Prostate gland (tissue), 2 donors: ENCODE measurements at regions not wholly inside any gene's neighbourhood (a gene's known extent, or its start where the extent isn't known, plus 50 kb on each side); places are given as distances from the start of the nearest gene placed in this dataset.

Experiments
- CTCF ChIP-seq, 4 experiments: fragments of 200-600 bp in 2 of 4; fragments of 450-650 bp in 2 of 4; sonication (generic) in 2 of 4; IDR thresholded peaks; 1 replicate in 3 of 4; 2 replicates in 1 of 4; pipeline ENCODE4 v1.5.1; 2016 to 2019; ENCODE audit warnings: antibody characterized with exemption in 4 of 4, mild to moderate bottlenecking in 2 of 4, moderate library complexity in 2 of 4
- POLR2A ChIP-seq: fragments of 450-650 bp; IDR thresholded peaks from one replicate; pipeline ENCODE4 v1.6.1; 2016; ENCODE audit warnings: antibody characterized with exemption, mild to moderate bottlenecking

GRCh38 chr13:73664851-73665250 lies 469.4 kb downstream of the KLF12 start:
- TF ChIP-seq CTCF (IDR thresholded peaks at IDR 0.05) = no peak
- no peak for TF ChIP-seq POLR2A
